Body of pancreas (tissue), 4 donors: ENCODE measurements at regions not wholly inside any gene's neighbourhood (a gene's known extent, or its start where the extent isn't known, plus 50 kb on each side); places are given as distances from the start of the nearest gene placed in this dataset.
A peak's percentile ranks its signal among the peaks of the same experiment; 100 is the strongest.

Experiments used
- POLR2A ChIP-seq, 3 donors: fragments of 450-650 bp; IDR thresholded peaks; one replicate each; pipeline ENCODE4 v1.6.1; 2016; ENCODE audit warnings: antibody characterized with exemption in 3 of 3, mild to moderate bottlenecking in 2 of 3
- TF ChIP-seq, protein P1 (sequence below), 7 experiments: fragments of 450-650 bp in 4 of 7; fragments of 200-600 bp in 3 of 7; sonication (generic) in 3 of 7; IDR thresholded peaks; one replicate each; pipeline ENCODE4 v1.5.1; 2016 to 2019; ENCODE audit warnings: antibody characterized with exemption in 7 of 7

GRCh38 chr2:223221139-223221835 is 169.3 kb downstream of the KCNE4 start:
- TF ChIP-seq, protein P1, sequence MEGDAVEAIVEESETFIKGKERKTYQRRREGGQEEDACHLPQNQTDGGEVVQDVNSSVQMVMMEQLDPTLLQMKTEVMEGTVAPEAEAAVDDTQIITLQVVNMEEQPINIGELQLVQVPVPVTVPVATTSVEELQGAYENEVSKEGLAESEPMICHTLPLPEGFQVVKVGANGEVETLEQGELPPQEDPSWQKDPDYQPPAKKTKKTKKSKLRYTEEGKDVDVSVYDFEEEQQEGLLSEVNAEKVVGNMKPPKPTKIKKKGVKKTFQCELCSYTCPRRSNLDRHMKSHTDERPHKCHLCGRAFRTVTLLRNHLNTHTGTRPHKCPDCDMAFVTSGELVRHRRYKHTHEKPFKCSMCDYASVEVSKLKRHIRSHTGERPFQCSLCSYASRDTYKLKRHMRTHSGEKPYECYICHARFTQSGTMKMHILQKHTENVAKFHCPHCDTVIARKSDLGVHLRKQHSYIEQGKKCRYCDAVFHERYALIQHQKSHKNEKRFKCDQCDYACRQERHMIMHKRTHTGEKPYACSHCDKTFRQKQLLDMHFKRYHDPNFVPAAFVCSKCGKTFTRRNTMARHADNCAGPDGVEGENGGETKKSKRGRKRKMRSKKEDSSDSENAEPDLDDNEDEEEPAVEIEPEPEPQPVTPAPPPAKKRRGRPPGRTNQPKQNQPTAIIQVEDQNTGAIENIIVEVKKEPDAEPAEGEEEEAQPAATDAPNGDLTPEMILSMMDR (IDR thresholded peaks at IDR 0.05) = no peak
- peak in 2 of 3 donors; percentile 70 to 87 for TF ChIP-seq POLR2A (IDR thresholded peaks at IDR 0.05)
